ENCODE measurements at regions not wholly inside any gene's neighbourhood (a gene's known extent, or its start where the extent isn't known, plus 50 kb on each side); places are given as distances from the start of the nearest gene placed in this dataset.

DNA sequence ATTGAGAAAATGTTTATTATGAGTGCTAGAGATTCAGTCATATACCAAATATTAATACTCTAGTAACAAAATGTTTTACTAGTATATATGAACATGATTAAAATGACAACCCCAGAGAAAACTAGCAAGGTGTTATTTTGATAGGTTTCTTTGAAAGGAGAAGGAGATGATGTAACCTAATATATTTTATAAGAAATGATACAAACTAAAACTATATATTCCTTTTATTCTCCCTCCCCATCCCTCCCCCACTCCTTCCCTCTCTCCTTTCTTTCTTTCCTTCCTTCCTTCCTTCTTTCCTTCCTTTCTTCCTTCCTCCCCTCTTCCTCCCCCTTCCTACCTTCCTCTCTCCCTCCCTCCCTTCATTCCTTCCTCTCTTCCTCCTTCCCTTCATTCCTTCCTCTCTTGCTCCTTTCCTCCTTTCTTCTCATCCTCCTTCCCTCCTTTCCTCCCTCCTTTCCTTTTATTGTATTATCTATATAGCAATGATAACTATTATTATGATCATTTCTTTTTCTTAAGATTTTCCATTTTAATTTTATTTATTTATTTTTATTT is 215.3 kb upstream of the MEF2C start:
- TF ChIP-seq, protein P1, sequence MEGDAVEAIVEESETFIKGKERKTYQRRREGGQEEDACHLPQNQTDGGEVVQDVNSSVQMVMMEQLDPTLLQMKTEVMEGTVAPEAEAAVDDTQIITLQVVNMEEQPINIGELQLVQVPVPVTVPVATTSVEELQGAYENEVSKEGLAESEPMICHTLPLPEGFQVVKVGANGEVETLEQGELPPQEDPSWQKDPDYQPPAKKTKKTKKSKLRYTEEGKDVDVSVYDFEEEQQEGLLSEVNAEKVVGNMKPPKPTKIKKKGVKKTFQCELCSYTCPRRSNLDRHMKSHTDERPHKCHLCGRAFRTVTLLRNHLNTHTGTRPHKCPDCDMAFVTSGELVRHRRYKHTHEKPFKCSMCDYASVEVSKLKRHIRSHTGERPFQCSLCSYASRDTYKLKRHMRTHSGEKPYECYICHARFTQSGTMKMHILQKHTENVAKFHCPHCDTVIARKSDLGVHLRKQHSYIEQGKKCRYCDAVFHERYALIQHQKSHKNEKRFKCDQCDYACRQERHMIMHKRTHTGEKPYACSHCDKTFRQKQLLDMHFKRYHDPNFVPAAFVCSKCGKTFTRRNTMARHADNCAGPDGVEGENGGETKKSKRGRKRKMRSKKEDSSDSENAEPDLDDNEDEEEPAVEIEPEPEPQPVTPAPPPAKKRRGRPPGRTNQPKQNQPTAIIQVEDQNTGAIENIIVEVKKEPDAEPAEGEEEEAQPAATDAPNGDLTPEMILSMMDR (IDR thresholded peaks at IDR 0.05): no peak
- no peak for TF ChIP-seq ZFX (IDR thresholded peaks at IDR 0.05; ENCODE audit: borderline replicate concordance)
